ENCODE measurements at regions not wholly inside any gene's neighbourhood (a gene's known extent, or its start where the extent isn't known, plus 50 kb on each side); places are given as distances from the start of the nearest gene placed in this dataset.

DNA sequence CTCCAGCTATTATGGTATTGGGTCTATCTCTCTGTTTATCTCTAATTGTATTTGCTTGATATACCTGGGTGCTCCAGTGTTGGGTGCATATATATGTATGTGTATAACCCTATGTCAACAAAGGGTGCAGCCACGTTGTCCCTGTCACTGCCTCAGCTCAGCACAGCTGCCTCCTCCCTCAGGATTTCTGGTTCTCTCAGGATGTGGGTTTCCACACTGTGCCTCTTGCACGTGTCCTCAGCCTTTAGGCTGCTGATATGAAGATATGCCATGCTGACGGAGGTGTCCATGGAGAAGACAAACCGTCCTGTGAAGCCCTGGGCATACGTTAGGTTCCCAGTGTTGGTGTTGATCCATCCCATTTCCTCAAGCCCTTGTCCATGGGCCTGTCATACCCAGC is 791.2 kb downstream of the TMEM121 start:
- TF ChIP-seq ZNF274 (IDR thresholded peaks at IDR 0.05; ENCODE audit: low read depth, low read length) (no peak), SUZ12 (IDR thresholded peaks at IDR 0.05; ENCODE audit: extremely low read depth, insufficient read depth, insufficient read length) (no peak), YY1 (IDR thresholded peaks at IDR 0.05; ENCODE audit: insufficient read depth, insufficient read length) (no peak)

All from NT2/D1 (cell line).